ENCODE measurements at regions not wholly inside any gene's neighbourhood (a gene's known extent, or its start where the extent isn't known, plus 50 kb on each side); places are given as distances from the start of the nearest gene placed in this dataset.
A peak's percentile ranks its signal among the peaks of the same experiment; 100 is the strongest.
"Not testable (repeated sequence)": the region's sequence is repeated elsewhere in the genome, so short reads cannot be mapped to it uniquely, and the experiment has no call there.

DNA sequence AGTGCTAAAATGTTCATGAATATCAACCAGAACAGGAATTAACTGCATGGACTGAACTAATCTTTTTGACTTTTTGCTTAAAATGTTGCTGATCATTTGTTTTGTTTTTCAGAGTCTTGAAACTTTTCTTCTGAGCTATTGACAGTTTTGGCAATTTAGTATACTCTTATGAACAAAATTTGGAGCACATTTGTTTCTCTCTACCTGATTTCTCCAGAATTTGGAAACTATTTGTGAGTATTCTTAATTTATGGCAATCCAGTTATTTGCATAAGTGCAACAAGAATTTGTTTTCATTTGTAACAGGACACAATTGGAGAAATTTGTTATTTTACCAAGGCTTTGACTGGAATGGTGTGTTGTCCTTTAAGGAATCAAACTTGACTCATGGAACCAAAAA, 107.4 kb downstream of the RTP4 start:
- not testable (repeated sequence) for DNase-seq (ENCODE audit: low read depth, low spot score)

DNA sequence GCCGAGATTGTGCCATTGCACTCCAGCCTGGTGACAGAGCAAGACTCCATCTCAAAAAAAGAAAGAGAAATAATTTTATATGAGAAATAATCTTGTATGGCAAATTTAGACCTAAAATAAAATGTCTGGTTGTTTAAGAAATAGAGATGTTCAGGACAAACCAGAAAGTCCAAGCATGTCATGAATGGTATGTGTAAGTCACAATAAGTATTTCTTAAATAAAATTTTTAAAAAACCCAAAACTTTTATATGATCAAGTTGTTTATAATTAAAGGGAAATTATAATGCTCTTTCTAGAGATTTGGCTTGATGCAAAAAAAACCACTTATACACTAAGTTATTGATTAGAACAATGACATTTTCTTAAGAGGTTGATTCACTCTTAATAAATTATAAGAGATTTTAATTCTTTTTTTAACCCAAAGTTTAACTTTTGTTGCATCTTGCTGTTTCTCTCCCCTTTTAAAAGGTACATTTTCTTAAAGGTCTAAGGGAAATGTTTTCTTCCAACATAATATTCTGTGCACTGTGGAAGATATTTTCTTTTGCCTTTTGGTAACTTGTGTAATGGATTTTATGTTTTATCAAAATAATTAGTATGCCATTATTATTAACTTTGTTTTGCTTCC, 105.7 kb downstream of the RTP4 start:
- DNase-seq (ENCODE audit: low read depth, low spot score), result peak; percentile 23

DNA sequence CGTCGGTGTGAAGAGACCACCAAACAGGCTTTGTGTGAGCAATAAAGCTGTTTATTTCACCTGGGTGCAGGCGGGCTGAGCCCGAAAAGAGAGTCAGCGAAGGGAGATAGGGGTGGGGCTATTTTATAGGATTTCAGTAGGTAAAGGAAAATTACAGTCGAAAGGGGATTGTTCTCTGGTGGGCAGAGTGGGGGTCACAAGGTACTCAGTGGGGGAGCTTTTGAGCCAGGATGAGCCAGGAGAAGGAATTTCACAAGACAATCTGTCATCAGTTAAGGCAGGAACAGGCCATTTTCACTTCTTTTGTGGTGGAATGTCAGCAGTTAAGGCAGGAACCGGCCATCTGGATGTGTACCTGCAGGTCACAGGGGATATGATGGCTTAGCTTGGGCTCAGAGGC, 98.1 kb downstream of the RTP4 start:
- peak; percentile 38 for DNase-seq (ENCODE audit: low read depth, low spot score)

DNA sequence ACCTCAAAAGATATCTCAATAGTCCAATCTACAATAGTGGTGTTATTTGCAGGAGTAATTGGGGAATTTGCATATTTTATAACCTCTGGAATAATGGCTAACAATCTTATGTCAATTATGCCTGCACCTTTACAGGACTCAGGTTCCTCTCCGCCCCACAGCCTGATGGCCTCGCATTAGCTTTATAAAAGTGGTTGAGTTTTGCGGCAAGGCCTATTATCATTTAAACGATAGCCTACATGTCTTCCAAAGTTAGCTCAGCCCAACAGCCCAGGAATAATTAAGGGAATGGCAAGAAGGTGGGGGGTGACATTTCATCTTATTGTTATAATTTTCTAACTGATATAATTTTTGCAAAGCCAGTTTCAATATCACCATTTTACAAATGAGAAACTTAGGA, 97.3 kb downstream of the RTP4 start:
- peak; percentile 40 for DNase-seq (ENCODE audit: low read depth, low spot score)

DNA sequence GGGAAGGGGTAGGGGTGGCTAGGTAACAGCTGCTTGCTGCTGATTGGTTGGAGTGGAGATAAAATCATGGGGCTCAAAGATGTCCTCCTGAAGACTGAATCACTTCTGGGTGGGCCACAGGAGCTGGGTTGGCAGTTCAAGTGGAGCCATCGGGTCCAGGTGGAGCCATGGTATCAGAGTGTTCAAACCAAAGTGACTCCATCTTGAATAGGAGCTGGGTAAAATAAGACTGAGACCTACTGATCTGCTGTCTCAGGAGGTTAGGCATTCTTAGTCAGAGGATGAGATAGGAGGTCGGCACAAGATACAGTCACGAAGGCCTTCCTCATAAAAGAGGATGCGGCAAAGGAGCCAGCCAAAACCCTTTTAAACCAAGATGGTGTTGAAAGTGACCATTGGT, 96.5 kb downstream of the RTP4 start:
- no peak for DNase-seq (ENCODE audit: low read depth, low spot score)

DNA sequence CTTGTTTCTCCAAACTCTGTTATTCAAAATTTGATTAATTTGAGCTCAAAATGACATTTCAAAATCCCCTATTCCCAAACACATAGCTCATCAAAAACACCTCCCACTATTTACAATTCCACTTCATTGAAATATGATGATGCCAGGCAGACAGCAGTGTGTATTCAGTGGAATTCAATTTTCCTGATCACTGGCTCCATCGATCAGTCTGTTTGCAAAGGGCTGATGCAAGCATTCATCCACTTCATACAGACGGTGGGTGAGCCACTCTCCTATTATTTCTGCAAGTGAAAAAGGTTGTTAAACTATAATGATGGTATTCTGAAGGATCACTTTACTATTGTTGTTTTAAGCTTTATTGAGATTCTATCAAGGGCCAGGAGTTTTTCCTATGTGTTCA, 90.7 kb downstream of the RTP4 start:
- no peak for DNase-seq (ENCODE audit: low read depth, low spot score)

DNA sequence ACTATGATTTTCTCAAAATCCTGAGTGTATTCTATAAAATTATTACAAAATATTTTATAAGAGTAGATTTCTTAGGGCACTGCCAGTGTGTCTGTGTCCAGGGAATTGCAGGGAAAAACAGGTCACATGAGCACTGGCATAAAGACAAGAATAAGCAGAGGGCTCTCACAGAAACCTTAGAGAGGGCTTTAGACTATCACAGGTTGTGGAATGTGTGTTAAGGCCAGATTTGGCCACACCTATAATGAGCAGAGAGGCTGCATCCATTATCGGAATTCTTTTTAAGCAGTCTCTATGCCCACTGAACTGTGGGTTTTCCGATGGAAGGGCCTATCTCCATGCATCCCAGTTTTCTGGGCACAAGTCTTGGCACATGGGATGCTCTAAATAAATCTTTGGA, 90.2 kb downstream of the RTP4 start:
- no peak for DNase-seq (ENCODE audit: low read depth, low spot score)

DNA sequence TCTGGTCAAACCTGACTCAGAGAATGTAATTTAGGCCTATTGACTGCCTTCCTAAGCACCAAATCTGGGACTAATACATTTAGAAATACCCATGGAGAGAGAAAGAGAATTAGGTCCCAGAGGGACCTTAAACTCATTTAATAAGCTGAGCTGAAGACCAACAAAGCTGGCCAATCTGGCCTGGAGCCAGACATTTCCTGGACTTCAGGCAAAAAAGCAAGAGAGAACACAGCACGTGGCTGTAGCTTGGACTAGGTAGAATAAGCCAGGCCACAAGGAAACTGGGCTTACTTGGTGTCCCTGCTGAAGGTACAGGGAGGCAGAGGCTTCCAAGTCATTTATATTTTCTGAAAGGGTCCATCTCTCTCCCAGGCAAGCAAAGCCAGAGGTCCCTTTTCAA, 88.1 kb downstream of the RTP4 start:
- DNase-seq (ENCODE audit: low read depth, low spot score), result no peak

DNA sequence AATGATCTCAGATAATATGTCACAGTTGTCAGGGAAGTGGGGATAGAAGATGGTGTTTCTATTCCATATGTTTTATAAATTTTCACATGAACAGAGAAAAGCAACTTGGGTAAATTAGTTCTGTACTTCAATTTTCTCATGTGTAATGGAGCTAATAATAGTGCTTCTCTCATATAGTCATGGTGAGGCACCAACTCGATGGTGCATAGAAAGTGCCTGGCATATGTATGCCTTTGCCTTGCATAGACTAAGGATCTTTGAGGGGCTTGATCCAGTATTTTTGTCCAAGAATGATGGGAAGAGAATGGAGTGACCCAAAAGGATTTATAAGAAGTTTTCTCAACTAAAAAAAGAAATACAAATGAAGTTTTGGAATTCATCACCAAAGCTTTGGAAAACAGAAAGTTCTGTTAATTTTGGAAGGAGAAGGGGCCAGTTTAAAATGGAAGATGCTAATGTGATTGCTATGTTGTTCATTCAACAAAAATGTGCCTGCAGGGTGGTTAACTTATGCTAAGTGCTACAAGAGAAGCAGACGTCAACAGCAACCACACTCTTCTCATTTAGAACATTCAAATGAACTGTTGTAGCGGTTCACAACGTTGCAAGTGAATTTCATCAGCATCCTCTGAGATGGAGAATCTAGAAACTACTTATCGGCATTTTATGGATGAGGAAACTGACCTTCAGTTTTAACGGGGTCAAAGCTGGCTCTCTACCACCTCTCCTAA, 86.1 kb downstream of the RTP4 start:
- no peak for DNase-seq (ENCODE audit: low read depth, low spot score)

DNA sequence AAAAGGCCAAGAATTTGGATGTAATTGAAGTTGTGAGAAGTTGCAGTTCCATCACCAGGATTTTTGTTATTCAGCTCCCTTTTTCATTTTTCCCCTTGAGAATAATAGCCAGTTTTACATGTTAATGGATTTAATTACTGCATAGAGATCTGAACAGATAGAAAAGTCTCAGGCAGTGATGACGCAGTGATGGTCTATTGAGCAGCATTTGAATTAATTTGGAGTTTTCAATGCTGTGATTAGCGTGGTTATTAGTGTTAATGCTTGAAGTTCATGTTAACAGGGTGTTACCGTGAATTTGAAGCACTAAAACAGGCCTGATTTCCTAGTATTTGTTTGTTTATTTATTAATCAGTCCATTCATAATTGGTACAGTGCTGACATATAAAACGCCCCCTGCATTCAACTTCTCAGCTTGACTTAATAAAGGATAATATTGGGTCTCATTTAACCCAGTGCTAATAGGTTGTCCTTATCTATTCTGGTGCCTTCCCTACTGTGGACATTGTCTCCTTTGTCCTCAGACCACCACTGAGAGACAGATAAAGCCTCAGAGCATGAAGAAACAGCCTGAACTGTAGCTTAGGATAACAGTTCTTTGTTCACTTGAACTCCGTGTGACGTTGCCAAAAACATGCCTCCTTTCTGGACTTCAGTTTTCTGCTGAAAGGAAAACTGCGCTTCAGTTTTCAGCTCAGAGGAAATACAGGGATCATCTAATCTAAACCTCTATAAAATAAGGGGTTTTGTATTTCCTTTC, 82.4 kb downstream of the RTP4 start:
- no peak for DNase-seq (ENCODE audit: low read depth, low spot score)

DNA sequence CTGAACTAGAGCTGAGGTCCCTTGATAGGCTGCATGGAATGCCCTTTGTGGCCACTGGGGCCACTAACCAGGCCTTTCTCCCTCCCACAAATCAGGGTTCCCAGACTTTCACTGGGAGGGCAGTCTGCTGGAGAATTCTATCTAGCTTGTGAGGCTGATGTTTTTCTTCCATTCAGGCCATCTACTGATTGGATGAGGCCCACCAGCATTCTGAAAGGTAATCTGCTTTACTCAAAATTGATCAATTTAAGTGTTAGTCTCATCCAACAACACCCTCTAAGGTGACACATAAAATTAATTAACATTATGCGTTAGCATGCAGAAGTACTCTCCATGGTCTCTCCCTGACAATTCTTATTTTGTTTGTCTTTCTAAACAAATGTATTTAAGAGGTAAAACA, 80.5 kb downstream of the RTP4 start:
- no peak for DNase-seq (ENCODE audit: low read depth, low spot score)

DNA sequence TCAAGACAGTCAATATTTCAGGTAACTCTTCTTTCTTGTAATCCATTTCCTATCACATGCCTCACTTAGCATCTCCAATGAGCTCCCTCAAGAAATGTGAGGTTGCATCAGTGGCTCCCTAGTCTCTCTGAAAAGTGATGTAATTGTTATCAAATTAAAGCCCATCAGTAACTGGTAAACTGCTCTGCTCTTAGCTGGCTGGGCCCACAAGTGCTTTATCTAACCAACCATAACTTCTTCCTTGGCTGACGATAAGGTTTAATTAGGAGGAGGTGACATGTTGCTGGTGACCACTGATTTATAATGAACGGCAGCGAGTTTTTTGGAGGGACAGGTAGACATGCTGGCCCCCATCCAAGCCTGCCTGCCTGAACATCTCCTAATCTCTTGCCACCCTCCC, 79.6 kb downstream of the RTP4 start:
- no peak for DNase-seq (ENCODE audit: low read depth, low spot score)

DNA sequence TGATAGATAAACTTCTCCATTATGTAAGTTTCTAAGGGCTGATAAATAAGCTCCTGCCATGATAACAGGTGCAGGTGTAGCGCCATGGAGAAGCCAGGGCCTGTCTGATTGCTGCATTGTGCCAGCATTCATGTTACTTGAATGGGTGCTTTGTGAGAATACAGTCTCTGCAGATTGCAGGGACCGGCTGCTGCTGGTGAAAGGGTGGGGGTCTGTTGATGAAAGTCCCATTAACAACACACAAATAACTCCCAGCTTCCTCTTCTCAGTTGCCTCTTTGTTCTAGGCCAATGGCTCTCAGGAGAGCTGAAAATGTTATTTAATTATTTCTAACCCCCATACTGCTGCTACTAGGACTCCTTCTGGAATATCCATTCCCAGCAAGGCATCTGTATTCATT, 77.2 kb downstream of the RTP4 start:
- no peak for DNase-seq (ENCODE audit: low read depth, low spot score)

DNA sequence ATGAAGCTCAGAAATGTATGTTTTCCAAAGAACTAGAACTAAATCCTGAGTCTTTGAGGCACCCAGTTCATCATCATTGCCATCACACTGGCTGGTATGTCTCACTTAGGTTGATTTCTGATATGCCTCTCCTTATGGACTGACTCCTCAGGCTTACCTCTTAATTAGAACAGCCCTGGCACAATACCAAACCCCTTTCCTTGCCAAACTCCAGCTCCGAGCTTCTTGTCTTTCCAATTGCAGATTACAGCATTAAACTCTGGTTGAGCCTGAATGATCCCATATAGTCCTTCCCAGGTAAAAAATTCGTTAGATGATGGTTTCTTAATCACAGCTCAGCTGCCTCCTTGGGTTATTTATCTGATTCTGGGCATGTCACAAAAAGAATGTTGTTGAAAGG, 66.3 kb downstream of the RTP4 start:
- DNase-seq (ENCODE audit: low read depth, low spot score), result no peak

DNA sequence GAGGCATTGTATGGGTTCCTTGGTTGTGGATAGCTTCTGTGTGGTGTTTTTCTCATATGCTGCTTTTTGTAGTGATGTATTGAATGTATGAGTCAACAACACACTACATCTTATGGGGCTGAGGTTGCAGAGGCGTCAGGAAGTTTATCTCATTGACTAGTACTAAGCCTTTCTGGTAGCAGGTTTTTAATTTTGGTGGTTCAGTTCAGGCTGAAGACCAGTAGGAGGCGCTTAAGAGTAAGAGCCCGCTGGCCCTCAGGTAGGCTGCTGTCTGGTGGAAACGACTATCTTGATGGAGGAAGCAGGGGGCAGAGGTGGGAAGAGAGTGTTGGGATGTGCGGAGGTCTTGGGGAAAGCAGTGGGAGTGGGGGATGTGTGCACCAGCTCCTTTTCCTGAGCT, 62.4 kb downstream of the RTP4 start:
- no peak for DNase-seq (ENCODE audit: low read depth, low spot score)
